HCT116 (cell line): ENCODE measurements at regions not wholly inside any gene's neighbourhood (a gene's known extent, or its start where the extent isn't known, plus 50 kb on each side); places are given as distances from the start of the nearest gene placed in this dataset.

Experiments
- ATAC-seq: fragments of 200-7000 bp; cut with Tn5 transposase; 2 replicates; pipeline ENCODE4 v1.9.1; 2020; ENCODE audit warnings: mild to moderate bottlenecking, moderate library complexity
- BruUV-seq: library from RNA; stranded (reverse); fragments of 400-500 nt; replicated peaks from 2 replicates; lab custom pipeline; 2021; lab: Mats Ljungman, UMichigan
- CTCF ChIA-PET: fragments of 300-600 bp; sonication (Branson Sonifier 250); formaldehyde crosslinking; loops from one replicate; lab custom pipeline; 2021; ENCODE audit warnings: antibody characterized with exemption; lab: Charles Lee
- POLR2A ChIA-PET: fragments of 300-600, 350-600 bp; sonication (Branson Sonifier 250); formaldehyde crosslinking; loops from one replicate; lab custom pipeline; 2021; ENCODE audit warnings: antibody characterized with exemption; lab: Charles Lee
- RAD21 ChIA-PET, 2 experiments: fragments of 300-600 bp; sonication (Branson Sonifier 250); formaldehyde crosslinking; loops; one replicate each; lab custom pipeline; 2023; ENCODE audit warnings: low total read pairs in 2 of 2; ENCODE audit not compliant: uncharacterized antibody in 2 of 2, unreplicated experiment in 2 of 2, low non-redundant PET in 1 of 2; lab: Charles Lee
- DNase-seq: peaks from one replicate; pipeline ENCODE4 v3.0.0-alpha.2; 2010; ENCODE audit warnings: low read depth, low spot score
- H2AFZ ChIP-seq: fragments of 200-600 bp; shearing (Covaris generic), sonication (generic); 2 replicates; pipeline ENCODE4 v1.6.1; 2017; ENCODE audit warnings: low read depth, mixed run types, mixed read lengths, antibody characterized with exemption, low read length; ENCODE audit not compliant: poor library complexity, severe bottlenecking
- H3K27ac ChIP-seq: 2 replicates; pipeline ENCODE4 v1.5.1; 2012; ENCODE audit warnings: low read depth, low read length
- H3K27me3 ChIP-seq: fragments of 200-600 bp; sonication (generic); 2 replicates; pipeline ENCODE4 v1.6.1; 2016; ENCODE audit warnings: mixed run types, low read length, mixed read lengths; ENCODE audit not compliant: insufficient read depth
- H3K36me3 ChIP-seq, 2 experiments: fragments of 200-500 bp in 1 of 2; fragments of 200-600 bp in 1 of 2; sonication (Bioruptor generic) in 1 of 2; sonication (generic) in 1 of 2; 2 replicates each; pipeline versions ENCODE4 v1.5.1 to v1.6.1; 2014 to 2016; ENCODE audit warnings: low read length in 2 of 2, inconsistent platforms in 1 of 2, mixed read lengths in 1 of 2, mixed run types in 1 of 2; ENCODE audit not compliant: insufficient read depth in 2 of 2, control insufficient read depth in 1 of 2
- H3K4me1 ChIP-seq, 2 experiments: fragments of 200-600 bp in 1 of 2; sonication (generic) in 1 of 2; 2 replicates each; pipeline versions ENCODE4 v1.5.1 to v1.6.1; 2012 to 2017; ENCODE audit warnings: low read length in 2 of 2, inconsistent platforms in 1 of 2, mild to moderate bottlenecking in 1 of 2, mixed read lengths in 1 of 2, mixed run types in 1 of 2, moderate library complexity in 1 of 2; ENCODE audit not compliant: insufficient read depth in 2 of 2, control insufficient read depth in 1 of 2
- H3K4me2 ChIP-seq: fragments of 200-600 bp; sonication (generic); 2 replicates; pipeline ENCODE4 v1.6.1; 2017; ENCODE audit warnings: mixed run types, low read length, mixed read lengths
- H3K4me3 ChIP-seq, 2 experiments: fragments of 200-600 bp in 1 of 2; sonication (generic) in 1 of 2; replicated peaks in 1 of 2; 2 replicates each; pipeline ENCODE4 v1.5.1; 2011 to 2016; ENCODE audit warnings: low read length in 2 of 2, control low read depth in 1 of 2, low read depth in 1 of 2, mild to moderate bottlenecking in 1 of 2, mixed read lengths in 1 of 2, mixed run types in 1 of 2
- H3K79me2 ChIP-seq: fragments of 200-600 bp; sonication (generic); 2 replicates; pipeline ENCODE4 v1.6.1; 2017; ENCODE audit warnings: mild to moderate bottlenecking, mixed run types, low read length, moderate library complexity, mixed read lengths; ENCODE audit not compliant: insufficient read depth
- H3K9ac ChIP-seq: fragments of 200-600 bp; sonication (generic); 2 replicates; pipeline ENCODE4 v1.6.1; 2016; ENCODE audit warnings: low read length, mixed read lengths
- H3K9me2 ChIP-seq: fragments of 200-600 bp; sonication (generic), shearing (Covaris generic); 2 replicates; pipeline ENCODE4 v1.6.1; 2017; ENCODE audit warnings: mixed run types, mild to moderate bottlenecking, moderate library complexity; ENCODE audit not compliant: insufficient read depth
- H3K9me3 ChIP-seq, 2 experiments: fragments of 200-500 bp in 1 of 2; fragments of 200-600 bp in 1 of 2; sonication (Bioruptor generic) in 1 of 2; sonication (generic) in 1 of 2; 2 replicates each; pipeline ENCODE4 v1.6.1; 2014 to 2017; ENCODE audit warnings: low read length in 2 of 2, mixed read lengths in 2 of 2, inconsistent platforms in 1 of 2, low read depth in 1 of 2, mild to moderate bottlenecking in 1 of 2, mixed run types in 1 of 2, moderate library complexity in 1 of 2; ENCODE audit not compliant: control insufficient read depth in 1 of 2, insufficient read depth in 1 of 2
- H4K20me1 ChIP-seq: fragments of 200-600 bp; sonication (generic), shearing (Covaris generic); 2 replicates; pipeline ENCODE4 v1.6.1; 2017; ENCODE audit warnings: mixed run types, mild to moderate bottlenecking, moderate library complexity; ENCODE audit not compliant: insufficient read depth
- ATF3 ChIP-seq: IDR thresholded peaks from 2 replicates; pipeline ENCODE4 v1.6.1; 2012
- EGR1 ChIP-seq: IDR thresholded peaks from 2 replicates; pipeline ENCODE4 v1.6.1; 2012; ENCODE audit warnings: low read depth
- ELF1 ChIP-seq: IDR thresholded peaks from 2 replicates; pipeline ENCODE4 v1.6.1; 2012; ENCODE audit warnings: low read depth, borderline replicate concordance
- EZH2phosphoT487 ChIP-seq: fragments of 200-600 bp; IDR thresholded peaks from 2 replicates; pipeline ENCODE4 v1.6.1; 2018; ENCODE audit warnings: antibody characterized with exemption, borderline replicate concordance
- FOSL1 ChIP-seq: IDR thresholded peaks from 2 replicates; pipeline ENCODE4 v1.6.1; 2012; ENCODE audit warnings: low read depth
- JUND ChIP-seq: IDR thresholded peaks from 2 replicates; pipeline ENCODE4 v1.6.1; 2012
- POLR2A ChIP-seq: IDR thresholded peaks from 2 replicates; pipeline ENCODE4 v1.7.0; 2011; ENCODE audit warnings: borderline replicate concordance; ENCODE audit not compliant: insufficient read depth, insufficient read length; ENCODE audit errors: extremely low read depth
- REST ChIP-seq: IDR thresholded peaks from 2 replicates; pipeline ENCODE4 v1.6.1; 2012; ENCODE audit warnings: low read depth
- SIN3A ChIP-seq: IDR thresholded peaks from 2 replicates; pipeline ENCODE4 v1.6.1; 2012; ENCODE audit warnings: low read depth
- SRF ChIP-seq: IDR thresholded peaks from 2 replicates; pipeline ENCODE4 v1.6.1; 2012; ENCODE audit warnings: low read depth
- TCF7L2 ChIP-seq: IDR thresholded peaks from 2 replicates; pipeline ENCODE4 v1.7.0; 2011; ENCODE audit warnings: borderline replicate concordance, inconsistent platforms; ENCODE audit not compliant: insufficient read depth, insufficient read length; ENCODE audit errors: extremely low read depth
- YY1 ChIP-seq: IDR thresholded peaks from 2 replicates; pipeline ENCODE4 v1.6.1; 2011; ENCODE audit warnings: low read length, low read depth, moderate library complexity, mild to moderate bottlenecking; ENCODE audit not compliant: insufficient replicate concordance; ENCODE audit errors: extremely low read depth
- ZBTB33 ChIP-seq: IDR thresholded peaks from 2 replicates; pipeline ENCODE4 v1.6.1; 2011; ENCODE audit warnings: mild to moderate bottlenecking, low read length, moderate library complexity; ENCODE audit not compliant: insufficient replicate concordance; ENCODE audit errors: extremely low read depth
- ZFX ChIP-seq: fragments of 450-650 bp; IDR thresholded peaks from 2 replicates; pipeline ENCODE4 v1.6.1; 2017
- intact Hi-C: fragments of 100-400 bp; cut with micrococcal nuclease; formaldehyde crosslinking; loops from 2 replicates; pipeline ENCODE4 v1.10.0; 2022

- H3K9me3 ChIP-seq, result no peaks in the 10 kb centered on the region; a peak in 1 of 4 replicates
- H3K4me1 ChIP-seq, result no peaks in the 10 kb centered on the region
- H3K4me3 ChIP-seq, result no peak overlapping the region
- no peaks in the 10 kb centered on the region; the same call in 1 of the 2 replicates for H4K20me1 ChIP-seq
- H2AFZ ChIP-seq, result no peak overlapping the region
- no peak for DNase-seq
- TF ChIP-seq FOSL1 (no peak), JUND (no peak), ZFX (no peak), POLR2A (no peak), ATF3 (no peak), EGR1 (no peak), ELF1 (no peak), EZH2phosphoT487 (no peak), SRF (no peak), ZBTB33 (no peak)
- no peaks in the 10 kb centered on the region for H3K36me3 ChIP-seq
- ATAC-seq, result no peak
- CTCF ChIA-PET, result no interaction called here
- H3K9ac ChIP-seq, result no peak overlapping the region
- RAD21 ChIA-PET, result no interaction called here
- intact Hi-C loops, result loop anchor here (5.0 to 10.0 kb wide), 2 partner anchors 1319 to 1536 kb away; no protein-coding TSS in a partner anchor
- POLR2A ChIA-PET, result no interaction called here
- H3K9me2 ChIP-seq, result no peaks in the 10 kb centered on the region
- no peak overlapping the region for H3K4me2 ChIP-seq
- no peaks in the 10 kb centered on the region for H3K27me3 ChIP-seq
- no TSS peak for BruUV-seq
- H3K79me2 ChIP-seq, result no peaks in the 10 kb centered on the region
- no peak overlapping the region for H3K27ac ChIP-seq
These were observed 463.2 kb downstream of the MAT2B start for GRCh38 chr5:163968651-163969050.

- H3K4me1 ChIP-seq, result no peaks in the 10 kb centered on the region
- ATAC-seq (no peak), DNase-seq (no peak)
- no peak overlapping the region for H2AFZ ChIP-seq
- no peaks in the 10 kb centered on the region for H3K36me3 ChIP-seq
- H3K27ac ChIP-seq, result no peak overlapping the region
- H3K4me3 ChIP-seq, result no peak overlapping the region
- POLR2A ChIA-PET, result no interaction called here
- no TSS peak for BruUV-seq
- no peaks in the 10 kb centered on the region for H3K27me3 ChIP-seq
- no peaks in the 10 kb centered on the region for H3K79me2 ChIP-seq
- H3K4me2 ChIP-seq, result no peak overlapping the region
- no peak for TF ChIP-seq ELF1
- no peak for TF ChIP-seq REST
- no peak for TF ChIP-seq SIN3A
- no peak for TF ChIP-seq YY1
- TF ChIP-seq SRF, result no peak
- no peak for TF ChIP-seq ZBTB33
- TF ChIP-seq TCF7L2, result no peak
- intact Hi-C loops, result no loop called here
- RAD21 ChIA-PET, result no interaction called here
- CTCF ChIA-PET, result no interaction called here
- H3K9ac ChIP-seq, result no peak overlapping the region
- H3K9me3 ChIP-seq, result no peaks in the 10 kb centered on the region; a peak in 1 of 4 replicates
- H4K20me1 ChIP-seq, result no peaks in the 10 kb centered on the region
- no peaks in the 10 kb centered on the region for H3K9me2 ChIP-seq
These were observed 471.3 kb downstream of the MAT2B start for GRCh38 chr5:163976696-163977095.
